ENCODE measurements at regions not wholly inside any gene's neighbourhood (a gene's known extent, or its start where the extent isn't known, plus 50 kb on each side); places are given as distances from the start of the nearest gene placed in this dataset.

DNA sequence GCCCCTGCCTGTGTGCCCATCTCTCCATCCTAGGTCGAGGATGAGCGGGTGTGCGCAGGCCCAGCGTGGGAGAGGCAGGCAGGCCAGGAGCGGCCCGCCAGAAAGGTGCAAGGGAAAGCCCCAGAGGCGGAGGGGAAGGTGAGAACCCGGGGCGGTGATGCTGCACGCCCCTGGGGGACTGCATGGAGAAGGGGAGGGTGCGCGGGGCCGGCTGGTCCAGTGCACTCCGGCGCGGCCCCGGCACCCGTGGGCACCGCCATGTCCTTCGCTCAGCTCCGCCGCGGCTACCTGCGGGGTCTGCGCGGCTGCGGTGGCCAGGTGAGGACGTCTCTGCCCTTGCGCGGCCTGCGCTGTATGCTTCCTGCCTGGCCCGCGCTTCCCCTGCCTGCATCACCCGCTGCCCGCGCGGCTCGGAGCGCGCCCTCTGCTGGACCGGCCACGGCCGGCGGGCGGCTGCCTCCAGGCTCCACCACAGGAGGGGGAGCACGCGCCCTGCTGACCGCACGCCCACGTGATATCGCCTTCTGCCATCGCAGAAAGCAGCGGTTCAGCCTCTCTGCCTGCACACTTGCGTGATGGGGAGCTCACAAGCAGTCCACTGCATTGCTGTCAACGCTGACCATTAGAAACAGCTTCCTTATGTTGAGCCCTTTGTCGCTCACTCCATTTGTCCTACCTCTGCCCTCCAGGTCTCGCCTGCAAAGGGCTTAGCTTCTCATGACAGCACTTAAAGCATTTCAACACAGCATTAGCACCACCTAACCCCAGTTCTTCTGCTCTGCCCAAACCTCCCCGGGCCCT lies 73.9 kb downstream of the CXCL12 start:
- H3K79me2 ChIP-seq (ENCODE audit: low read length) = no peaks in the 10 kb centered on the region
- H3K4me1 ChIP-seq (ENCODE audit: low read length) = no peaks in the 10 kb centered on the region
- no peaks in the 10 kb centered on the region for H3K9me2 ChIP-seq (replicated peaks; ENCODE audit: insufficient read depth, low read length)
- H2AFZ ChIP-seq (ENCODE audit: low read length) = peak overlapping the region; percentile 63
- TF ChIP-seq, protein P1, sequence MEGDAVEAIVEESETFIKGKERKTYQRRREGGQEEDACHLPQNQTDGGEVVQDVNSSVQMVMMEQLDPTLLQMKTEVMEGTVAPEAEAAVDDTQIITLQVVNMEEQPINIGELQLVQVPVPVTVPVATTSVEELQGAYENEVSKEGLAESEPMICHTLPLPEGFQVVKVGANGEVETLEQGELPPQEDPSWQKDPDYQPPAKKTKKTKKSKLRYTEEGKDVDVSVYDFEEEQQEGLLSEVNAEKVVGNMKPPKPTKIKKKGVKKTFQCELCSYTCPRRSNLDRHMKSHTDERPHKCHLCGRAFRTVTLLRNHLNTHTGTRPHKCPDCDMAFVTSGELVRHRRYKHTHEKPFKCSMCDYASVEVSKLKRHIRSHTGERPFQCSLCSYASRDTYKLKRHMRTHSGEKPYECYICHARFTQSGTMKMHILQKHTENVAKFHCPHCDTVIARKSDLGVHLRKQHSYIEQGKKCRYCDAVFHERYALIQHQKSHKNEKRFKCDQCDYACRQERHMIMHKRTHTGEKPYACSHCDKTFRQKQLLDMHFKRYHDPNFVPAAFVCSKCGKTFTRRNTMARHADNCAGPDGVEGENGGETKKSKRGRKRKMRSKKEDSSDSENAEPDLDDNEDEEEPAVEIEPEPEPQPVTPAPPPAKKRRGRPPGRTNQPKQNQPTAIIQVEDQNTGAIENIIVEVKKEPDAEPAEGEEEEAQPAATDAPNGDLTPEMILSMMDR (IDR thresholded peaks at IDR 0.05; ENCODE audit: low read length) = peak; percentile 65
- no peak for TF ChIP-seq EZH2 (optimal IDR thresholded peaks at IDR 0.05; ENCODE audit: low read depth, low read length)
- H3K27me3 ChIP-seq (replicated peaks; ENCODE audit: insufficient read depth, low read length) = no peaks in the 10 kb centered on the region
- H3F3A ChIP-seq (ENCODE audit: insufficient read depth, low read length) = no peaks in the 10 kb centered on the region
- no peaks in the 10 kb centered on the region for H3K36me3 ChIP-seq (replicated peaks; ENCODE audit: insufficient read depth, low read length)
- no peak overlapping the region for H3K27ac ChIP-seq (ENCODE audit: low read length)
- H3K9ac ChIP-seq (ENCODE audit: low read length) = no peak overlapping the region
- H3K9me3 ChIP-seq (replicated peaks; ENCODE audit: insufficient read depth, low read length) = no peaks in the 10 kb centered on the region
- H4K20me1 ChIP-seq (ENCODE audit: insufficient read depth, low read length) = no peaks in the 10 kb centered on the region
- H3K4me2 ChIP-seq (ENCODE audit: low read depth, low read length) = peak overlapping the region; percentile 68; the same call in 1 of the 2 replicates
- DNase-seq = peak; percentile 61
- peak overlapping the region; percentile 36 for H3K4me3 ChIP-seq (ENCODE audit: low read length)

DNA sequence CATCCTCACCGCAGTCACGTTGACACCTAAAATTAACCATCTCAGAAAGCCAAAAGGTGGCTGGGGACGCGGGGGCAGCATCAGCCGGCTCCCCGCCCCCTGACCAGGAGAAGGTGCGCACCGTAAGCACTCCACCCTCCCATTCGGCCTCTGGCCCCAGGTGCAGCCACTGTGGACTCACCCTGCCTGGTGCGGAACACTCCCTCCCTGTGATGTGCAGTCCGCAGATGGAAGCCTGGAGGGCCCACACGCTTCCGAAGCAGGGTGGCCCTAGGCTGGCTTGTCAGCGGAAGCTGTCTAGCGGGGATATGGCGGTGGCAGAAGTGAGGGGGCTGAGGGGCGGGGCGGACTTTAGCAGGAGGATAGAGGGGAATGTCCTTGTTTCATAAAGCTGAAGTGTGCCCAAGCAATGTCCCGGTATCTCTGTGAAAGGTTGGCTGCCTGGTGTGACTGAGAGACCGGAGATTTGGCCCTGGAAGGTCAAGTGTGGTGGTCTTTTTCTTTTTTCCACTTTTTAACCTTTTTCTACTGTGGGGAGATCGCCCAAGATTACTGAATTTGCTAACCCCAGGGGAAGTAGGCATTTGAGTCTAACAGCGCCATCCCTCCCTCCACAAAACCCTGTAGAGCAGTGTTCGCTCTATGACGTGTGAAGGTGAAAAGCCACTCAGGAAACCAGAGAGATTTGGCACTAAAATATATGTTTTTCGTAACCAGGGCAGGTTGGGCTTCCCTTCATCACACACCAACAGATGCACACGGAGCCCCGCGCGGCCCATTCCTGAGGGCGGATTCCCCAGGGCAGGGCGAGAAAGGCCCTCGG lies 74.7 kb downstream of the CXCL12 start:
- Histone ChIP-seq H3F3A (ENCODE audit: insufficient read depth, low read length) (no peaks in the 10 kb centered on the region), H3K9me3 (replicated peaks; ENCODE audit: insufficient read depth, low read length) (no peaks in the 10 kb centered on the region), H2AFZ (ENCODE audit: low read length) (peak overlapping the region; percentile 63), H3K27me3 (replicated peaks; ENCODE audit: insufficient read depth, low read length) (no peaks in the 10 kb centered on the region), H3K4me2 (ENCODE audit: low read depth, low read length) (peak overlapping the region; percentile 68; the same call in 1 of the 2 replicates), H3K27ac (ENCODE audit: low read length) (no peak overlapping the region), H3K9me2 (replicated peaks; ENCODE audit: insufficient read depth, low read length) (no peaks in the 10 kb centered on the region), H4K20me1 (ENCODE audit: insufficient read depth, low read length) (no peaks in the 10 kb centered on the region), H3K4me1 (ENCODE audit: low read length) (no peaks in the 10 kb centered on the region), H3K9ac (ENCODE audit: low read length) (no peak overlapping the region), H3K79me2 (ENCODE audit: low read length) (no peaks in the 10 kb centered on the region), H3K36me3 (replicated peaks; ENCODE audit: insufficient read depth, low read length) (no peaks in the 10 kb centered on the region), H3K4me3 (ENCODE audit: low read length) (peak overlapping the region; percentile 36)
- TF ChIP-seq EZH2 (optimal IDR thresholded peaks at IDR 0.05; ENCODE audit: low read depth, low read length) (no peak), EZH2phosphoT487 (IDR thresholded peaks at IDR 0.05; ENCODE audit: low read length) (no peak)
- TF ChIP-seq, protein P1 (IDR thresholded peaks at IDR 0.05; ENCODE audit: low read length) = no peak
- no peak for DNase-seq

DNA sequence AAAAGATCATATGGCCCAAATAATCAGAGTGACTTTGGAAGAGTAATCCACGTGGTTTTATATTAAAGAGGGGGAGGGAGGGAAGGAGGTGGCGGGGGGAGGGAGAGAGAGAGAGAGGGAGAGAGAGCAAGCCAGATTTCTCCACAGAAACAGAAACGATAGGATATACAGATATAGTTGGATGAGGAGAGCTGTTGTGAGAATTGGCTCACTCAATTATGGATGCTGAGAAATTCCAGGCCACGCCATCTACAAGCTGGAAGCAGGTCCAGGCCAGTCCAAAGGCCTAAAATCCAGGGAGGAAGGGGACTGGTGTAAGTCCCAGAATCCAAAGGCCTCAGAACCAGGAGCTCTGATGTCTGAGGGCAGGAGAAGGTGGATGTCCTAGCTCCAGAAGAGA lies 75.5 kb downstream of the CXCL12 start:
- no peaks in the 10 kb centered on the region for H3K9me2 ChIP-seq (replicated peaks; ENCODE audit: insufficient read depth, low read length)
- H3K9ac ChIP-seq (ENCODE audit: low read length) = no peak overlapping the region
- H3K4me1 ChIP-seq (ENCODE audit: low read length) = no peaks in the 10 kb centered on the region
- no peaks in the 10 kb centered on the region for H3F3A ChIP-seq (ENCODE audit: insufficient read depth, low read length)
- no peaks in the 10 kb centered on the region for H3K36me3 ChIP-seq (replicated peaks; ENCODE audit: insufficient read depth, low read length)
- H3K79me2 ChIP-seq (ENCODE audit: low read length) = no peaks in the 10 kb centered on the region
- no peaks in the 10 kb centered on the region for H3K27me3 ChIP-seq (replicated peaks; ENCODE audit: insufficient read depth, low read length)
- no peaks in the 10 kb centered on the region for H3K9me3 ChIP-seq (replicated peaks; ENCODE audit: insufficient read depth, low read length)
- no peak overlapping the region for H2AFZ ChIP-seq (ENCODE audit: low read length)
- H4K20me1 ChIP-seq (ENCODE audit: insufficient read depth, low read length) = no peaks in the 10 kb centered on the region
- no peak overlapping the region for H3K4me3 ChIP-seq (ENCODE audit: low read length)
- H3K27ac ChIP-seq (ENCODE audit: low read length) = no peak overlapping the region
- no peak for DNase-seq
- H3K4me2 ChIP-seq (ENCODE audit: low read depth, low read length) = no peak overlapping the region
- TF ChIP-seq EZH2phosphoT487 (IDR thresholded peaks at IDR 0.05; ENCODE audit: low read length) (no peak), EZH2 (optimal IDR thresholded peaks at IDR 0.05; ENCODE audit: low read depth, low read length) (no peak)
- TF ChIP-seq, protein P1 (IDR thresholded peaks at IDR 0.05; ENCODE audit: low read length) = no peak
